ENCODE measurements at regions not wholly inside any gene's neighbourhood (a gene's known extent, or its start where the extent isn't known, plus 50 kb on each side); places are given as distances from the start of the nearest gene placed in this dataset.

DNA sequence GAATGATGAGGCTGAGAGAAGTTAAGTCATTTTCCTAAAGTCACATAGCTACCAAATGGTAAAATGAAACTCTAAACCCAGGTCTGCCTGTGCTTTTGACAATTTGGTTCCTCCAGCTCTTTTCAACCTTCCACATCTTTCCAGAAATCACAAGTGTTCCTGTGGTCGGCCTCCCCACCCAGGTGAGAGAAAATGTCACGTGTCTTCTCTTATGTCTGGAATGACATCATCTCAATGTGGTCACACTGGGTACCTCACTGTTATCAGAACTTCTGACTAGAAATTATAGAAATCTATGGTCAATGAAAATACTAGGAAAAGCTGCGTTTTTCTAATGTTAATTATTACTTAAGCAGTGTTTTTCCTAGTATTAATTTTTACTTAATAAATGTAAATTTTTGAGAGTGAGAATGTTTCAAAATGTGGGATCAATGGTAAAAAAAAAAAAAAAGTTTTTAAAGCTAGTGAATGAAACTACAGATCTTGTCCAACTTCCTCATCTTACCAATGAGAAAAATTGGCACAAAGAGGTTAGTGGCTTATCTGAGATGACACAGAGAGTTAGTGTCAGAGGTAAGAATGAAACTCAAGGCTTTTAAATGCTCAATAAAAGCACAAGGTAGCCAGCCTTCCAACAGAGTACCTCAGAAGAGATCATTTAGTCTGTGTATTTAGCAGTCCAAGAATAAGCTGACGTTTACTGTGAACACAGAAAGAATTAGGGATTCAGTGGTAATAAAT is 228.7 kb upstream of the NR4A3 start:
- DNase-seq: no peak

DNA sequence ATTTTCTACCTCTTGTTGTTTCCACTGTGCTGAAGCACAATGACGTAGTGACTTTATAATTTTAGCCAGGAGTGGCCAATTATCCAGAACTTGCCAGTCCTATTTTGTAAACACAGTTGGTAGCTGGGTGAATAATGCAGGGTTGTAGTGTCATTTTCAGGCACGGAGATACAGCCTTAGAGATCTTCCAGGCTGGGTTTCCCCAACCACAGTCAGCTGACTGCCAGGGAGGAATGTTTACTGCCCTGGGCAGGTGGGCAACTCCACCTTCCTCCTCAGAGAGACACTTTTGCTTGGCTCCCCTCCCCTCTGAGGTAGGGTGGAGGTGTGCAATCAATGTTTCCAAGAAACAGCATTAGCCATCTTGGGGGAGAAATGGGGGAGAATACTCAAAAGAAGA is 228.1 kb upstream of the NR4A3 start:
- no peak for DNase-seq

GRCh38 chr9:99594056-99594780 is 227.5 kb upstream of the NR4A3 start:
- DNase-seq: no peak

DNA sequence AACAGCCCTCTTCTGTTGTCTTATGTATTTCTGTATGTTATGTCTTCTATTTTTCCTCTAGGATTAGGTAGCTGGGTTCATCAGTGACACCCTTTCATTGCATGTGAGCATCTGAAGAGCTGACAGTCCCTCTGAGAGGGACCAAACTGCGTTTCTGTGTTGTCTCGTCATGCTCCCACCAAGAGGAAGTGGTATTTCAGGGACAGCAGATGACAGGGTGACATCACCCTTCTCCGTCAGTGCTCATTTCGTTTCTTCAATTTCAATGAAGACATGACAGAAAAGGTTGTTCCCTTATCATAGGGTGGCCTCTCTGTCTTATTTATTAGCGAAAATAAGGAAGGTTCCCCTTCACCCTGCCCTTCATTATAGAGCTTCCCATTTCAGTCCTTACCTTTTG is 225.9 kb upstream of the NR4A3 start:
- DNase-seq: no peak

- peak; percentile 17 for DNase-seq
These were observed 220.0 kb upstream of the NR4A3 start for GRCh38 chr9:99601571-99602111.

DNA sequence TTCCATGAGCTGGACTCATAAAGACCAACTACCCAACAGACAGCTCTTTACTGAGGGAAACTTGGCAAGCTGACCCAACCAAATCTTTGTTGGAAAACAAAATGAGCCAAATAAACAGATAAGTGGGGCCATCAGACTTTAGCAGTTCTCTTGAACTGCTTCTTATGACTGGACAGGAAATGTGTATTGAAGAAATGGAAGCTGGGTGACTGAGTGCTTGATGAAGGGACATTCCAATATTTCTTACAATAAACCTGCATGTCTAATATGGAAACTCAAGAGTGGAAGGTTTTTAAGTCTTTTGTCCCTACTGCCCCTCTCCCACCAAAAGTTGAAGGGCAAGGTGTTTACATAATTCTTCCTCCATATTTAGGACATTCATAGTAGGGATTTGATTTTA is 218.8 kb upstream of the NR4A3 start:
- DNase-seq: no peak

DNA sequence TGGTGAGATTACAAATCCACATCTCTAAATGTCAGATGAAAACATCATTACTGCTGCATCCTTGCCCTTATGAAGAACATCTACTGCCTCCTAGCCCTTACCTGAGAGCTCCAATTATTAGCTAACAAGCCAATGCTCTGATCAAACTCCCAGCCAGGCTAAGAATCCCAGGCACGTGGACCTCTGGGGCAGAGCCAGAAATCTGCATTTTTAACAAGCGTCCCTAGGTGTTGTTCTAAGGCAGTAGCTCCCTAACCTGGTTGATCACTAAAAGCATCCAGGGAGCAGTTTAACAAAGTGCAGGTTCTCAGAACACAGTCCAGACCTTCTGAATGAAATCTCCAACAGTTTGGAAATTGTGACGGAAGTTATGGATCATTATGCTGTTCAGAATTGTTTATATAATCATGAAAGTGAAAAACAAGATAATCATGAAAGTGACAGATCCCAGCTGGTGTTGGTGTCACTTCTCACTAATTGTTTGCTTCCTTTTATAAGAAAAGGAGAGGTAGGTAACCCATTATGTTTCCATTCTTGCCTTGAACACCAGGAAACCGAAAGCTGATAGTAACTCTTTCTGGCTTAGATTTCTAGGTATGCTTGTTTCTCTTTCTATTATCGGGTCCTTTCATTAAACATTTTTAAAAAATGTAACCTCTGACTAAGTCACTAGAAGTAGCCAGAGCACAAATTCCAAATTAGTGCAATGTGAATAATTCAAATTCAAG is 216.5 kb upstream of the NR4A3 start:
- no peak for DNase-seq

GRCh38 chr9:99606296-99606695 is 215.4 kb upstream of the NR4A3 start:
- no peak for DNase-seq

DNA sequence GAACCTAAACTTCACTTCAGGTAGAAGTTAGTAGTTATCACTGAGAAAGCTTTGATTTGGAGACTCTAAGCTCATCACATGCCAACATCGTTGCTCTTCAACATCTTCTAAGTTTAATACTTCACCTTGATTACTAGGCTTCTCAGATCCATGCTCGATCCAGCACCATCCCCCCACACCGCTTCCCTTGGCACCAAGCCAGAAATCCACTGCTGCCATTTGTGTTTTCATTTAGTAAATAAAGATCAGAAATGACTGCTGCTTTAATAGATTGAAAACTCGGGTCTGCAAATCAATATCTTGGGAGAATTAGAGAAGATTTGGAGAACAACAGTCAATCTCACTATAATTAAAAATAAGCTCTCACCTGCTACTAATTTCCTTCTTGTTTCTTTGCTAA is 214.7 kb upstream of the NR4A3 start:
- no peak for DNase-seq

GRCh38 chr9:99607842-99608448 is 213.7 kb upstream of the NR4A3 start:
- DNase-seq: no peak

DNA sequence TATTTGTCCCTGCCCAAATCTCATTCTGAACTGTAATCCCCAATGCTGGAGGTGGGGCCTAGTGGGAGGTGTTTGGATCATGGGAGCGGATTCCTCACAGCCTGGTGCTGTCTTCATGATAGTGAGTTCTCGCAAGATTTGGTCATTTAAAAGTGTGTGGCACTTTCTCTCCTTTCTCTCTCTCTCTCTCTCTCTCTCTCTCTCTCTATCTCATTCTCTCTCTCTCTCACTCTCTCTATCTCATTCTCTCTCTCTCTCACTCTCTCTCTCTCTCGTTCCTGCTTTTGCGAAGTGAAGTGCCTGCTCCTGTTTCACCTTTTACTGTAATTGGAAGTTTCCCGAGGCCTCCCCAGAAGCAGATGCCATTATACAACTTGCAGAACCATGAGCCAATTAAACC is 207.3 kb upstream of the NR4A3 start:
- no peak for DNase-seq

DNA sequence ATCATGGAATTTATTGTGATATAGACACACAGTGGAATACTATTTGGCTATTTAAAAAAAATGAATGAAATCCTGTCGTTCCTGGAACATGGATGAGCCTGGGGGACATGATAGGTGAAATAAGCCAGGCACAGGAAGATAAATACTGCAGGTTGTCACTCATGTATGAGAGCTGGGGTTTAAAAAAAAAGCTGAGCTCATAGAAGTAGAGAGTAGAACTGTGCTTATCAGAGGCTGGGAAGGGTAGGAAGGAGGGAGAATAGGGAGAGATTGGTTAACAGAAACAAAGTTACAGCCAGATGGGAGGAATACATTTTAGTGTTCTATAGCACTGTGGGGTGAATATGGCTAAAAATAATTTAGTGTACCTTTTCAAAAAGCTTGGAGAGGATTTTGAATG is 200.6 kb upstream of the NR4A3 start:
- DNase-seq: no peak

- no peak for DNase-seq
These were observed 199.0 kb upstream of the NR4A3 start for GRCh38 chr9:99622679-99623078.

DNA sequence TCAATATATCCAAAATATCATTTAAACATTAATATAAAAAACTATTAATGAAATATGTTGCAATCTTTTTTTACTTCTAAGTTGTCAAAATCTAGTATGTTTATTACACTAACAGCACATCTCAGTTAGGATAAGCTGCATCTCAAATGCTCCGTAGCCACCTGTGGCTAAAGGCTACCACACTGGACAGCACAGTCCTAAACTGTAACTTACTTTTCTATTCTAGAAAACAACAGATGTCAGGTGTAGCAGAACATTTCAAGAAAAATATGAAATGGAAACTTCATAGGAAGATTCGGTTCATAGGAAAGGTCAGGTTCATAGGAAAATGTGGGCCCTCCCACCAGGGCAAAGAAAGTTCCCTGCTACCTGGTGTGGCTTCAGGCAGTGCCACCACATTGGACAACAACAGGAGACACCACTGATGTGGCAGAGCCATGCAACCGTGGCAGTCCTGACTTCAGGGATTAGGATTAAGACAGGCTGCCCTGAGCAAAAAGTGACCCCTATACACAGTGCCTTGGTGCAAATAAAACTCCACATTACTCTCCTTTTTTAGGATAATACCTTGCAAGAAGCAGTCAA is 197.8 kb upstream of the NR4A3 start:
- no peak for DNase-seq

GRCh38 chr9:99624499-99625233 is 197.0 kb upstream of the NR4A3 start:
- no peak for DNase-seq

DNA sequence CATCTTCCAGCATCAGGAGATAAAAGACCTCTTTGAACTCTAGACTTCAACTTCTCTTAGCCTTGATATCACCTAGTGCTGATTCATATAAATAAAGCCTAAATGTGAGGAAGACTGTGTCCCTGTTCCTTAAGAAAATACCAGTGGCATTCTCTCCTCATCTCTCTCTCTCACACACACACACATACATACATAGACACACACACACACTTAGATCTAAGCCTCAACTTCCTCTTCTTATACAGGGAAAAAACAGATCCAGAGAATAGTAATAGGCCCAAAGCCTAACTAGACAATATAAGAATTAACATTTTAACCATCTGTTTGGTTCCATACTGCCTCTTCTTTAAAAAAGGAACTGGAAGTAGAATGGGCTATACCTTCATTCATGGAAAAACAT is 195.3 kb upstream of the NR4A3 start:
- no peak for DNase-seq

- no peak for DNase-seq
These were observed 193.4 kb upstream of the NR4A3 start for GRCh38 chr9:99628285-99628684.

DNA sequence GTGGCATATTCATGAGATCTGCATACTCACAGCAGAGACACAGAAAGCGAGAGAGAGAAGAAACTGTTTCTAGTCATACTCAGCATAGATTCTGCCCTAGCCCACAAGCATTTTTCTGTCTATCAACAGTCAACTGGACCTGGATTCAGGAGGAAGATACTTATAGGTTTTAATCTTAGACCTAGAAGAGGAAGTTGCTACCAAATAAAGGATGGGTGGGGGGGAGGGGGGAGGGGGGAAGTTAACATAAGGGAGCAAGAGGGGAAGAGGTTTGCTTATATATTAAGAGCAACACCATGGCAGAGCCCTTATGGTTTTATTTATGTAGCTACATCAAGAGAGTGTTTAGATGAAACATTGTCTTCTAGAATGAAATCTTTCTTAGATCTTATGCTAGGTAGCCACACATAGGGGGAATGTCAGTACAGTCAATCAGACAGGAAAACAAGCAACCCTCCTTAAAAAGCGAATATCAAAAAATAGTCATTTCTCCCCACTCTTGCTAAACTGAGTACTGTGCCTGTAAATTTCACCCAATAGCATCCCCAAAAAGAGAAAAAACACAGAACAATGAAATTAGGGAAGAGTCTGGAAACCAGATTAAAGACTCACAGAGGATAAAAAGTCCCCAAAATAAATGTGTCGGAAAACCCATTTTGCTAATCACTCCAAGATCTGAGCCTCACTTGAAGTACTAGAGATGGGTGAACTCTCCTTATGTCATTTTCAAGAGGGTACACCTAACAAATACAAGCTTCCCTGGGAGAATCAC is 192.7 kb upstream of the NR4A3 start:
- no peak for DNase-seq

GRCh38 chr9:99632349-99633038 is 189.2 kb upstream of the NR4A3 start:
- DNase-seq: no peak

DNA sequence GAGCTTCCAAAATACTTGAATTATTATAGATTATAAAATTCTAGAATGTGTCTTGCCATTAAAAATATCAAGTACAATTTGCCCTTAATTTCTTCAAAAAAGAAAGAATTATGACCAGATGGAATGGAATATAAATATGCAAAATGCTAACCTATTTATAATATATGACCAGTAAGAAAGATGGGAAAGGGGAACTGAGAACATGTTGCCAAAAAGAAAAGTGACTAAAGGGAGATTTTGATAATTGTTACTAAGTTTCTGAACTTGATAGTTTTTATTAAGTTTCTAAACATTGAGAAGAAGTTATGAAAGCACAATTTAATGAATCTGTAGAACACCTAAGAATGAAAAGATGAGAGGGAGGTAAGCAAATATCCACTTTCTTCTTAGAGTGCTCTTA is 188.4 kb upstream of the NR4A3 start:
- DNase-seq: no peak

GRCh38 chr9:99634186-99634585 is 187.5 kb upstream of the NR4A3 start:
- no peak for DNase-seq
